HG03521 (cell line): ENCODE measurements at regions not wholly inside any gene's neighbourhood (a gene's known extent, or its start where the extent isn't known, plus 50 kb on each side); places are given as distances from the start of the nearest gene placed in this dataset.
"Not testable (repeated sequence)": the region's sequence is repeated elsewhere in the genome, so short reads cannot be mapped to it uniquely, and the experiment has no call there.

ENCODE experiments used
- ATAC-seq: cut with Tn5 transposase; IDR thresholded peaks from one replicate; pipeline ENCODE4 v1.9.1; 2021; ENCODE audit warnings: mild to moderate bottlenecking, moderate library complexity; ENCODE audit not compliant: unreplicated experiment

DNA sequence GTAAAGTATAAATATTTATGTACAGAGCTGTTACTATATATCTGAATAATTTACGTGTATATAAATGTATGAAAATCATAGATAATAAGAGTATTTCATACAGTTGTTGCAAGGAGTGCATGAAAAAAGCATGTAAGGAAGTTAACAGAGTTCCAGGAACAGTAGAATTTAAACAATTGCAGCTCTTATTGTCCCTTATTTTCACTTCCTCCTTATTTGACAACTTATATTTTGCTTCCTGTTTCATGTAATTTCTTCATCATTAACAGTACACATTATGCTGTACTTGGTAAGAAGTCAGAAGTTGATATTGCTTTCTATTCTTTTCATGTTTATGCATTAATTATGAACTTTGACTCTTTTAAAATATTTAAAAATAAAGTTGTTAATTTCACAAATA, 681.5 kb downstream of the LRRIQ3 start:
- ATAC-seq: no peak

DNA sequence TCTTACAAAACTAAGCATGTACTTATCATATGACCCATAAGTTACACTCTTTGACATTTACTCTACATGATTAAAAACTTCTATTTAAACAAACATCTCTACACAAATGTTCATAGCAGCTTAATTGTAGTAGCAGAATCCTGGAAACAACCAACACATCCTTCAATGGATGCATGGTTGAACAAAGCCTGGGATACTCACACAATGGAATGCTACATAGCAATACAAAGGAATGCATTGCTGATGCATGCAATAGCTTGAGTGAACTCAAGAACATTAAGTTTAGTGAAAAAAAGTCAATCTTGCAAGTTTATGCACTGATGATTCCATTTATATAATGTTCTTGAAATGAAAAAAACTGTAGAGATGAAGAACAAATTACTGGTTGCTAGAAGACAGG, 686.9 kb downstream of the LRRIQ3 start:
- no peak for ATAC-seq

DNA sequence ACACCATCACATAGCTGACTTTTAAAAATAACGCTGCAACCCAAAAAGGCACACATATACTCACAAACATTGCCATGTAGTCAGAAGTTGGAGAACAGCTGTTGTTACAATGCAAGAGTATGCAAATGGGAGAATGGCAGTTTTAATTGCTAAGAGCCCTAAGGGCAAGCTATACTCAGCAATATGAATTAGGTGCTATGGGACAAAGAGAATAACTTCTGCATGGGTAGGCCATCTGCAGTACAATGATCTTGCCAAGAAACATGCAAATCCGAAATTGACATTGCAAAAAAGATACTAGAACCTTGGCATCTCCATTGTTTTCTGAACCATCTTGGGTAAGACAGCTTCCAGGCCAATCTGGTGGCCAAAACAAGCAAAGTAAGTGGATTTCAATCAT, 697.8 kb downstream of the LRRIQ3 start:
- no peak for ATAC-seq

DNA sequence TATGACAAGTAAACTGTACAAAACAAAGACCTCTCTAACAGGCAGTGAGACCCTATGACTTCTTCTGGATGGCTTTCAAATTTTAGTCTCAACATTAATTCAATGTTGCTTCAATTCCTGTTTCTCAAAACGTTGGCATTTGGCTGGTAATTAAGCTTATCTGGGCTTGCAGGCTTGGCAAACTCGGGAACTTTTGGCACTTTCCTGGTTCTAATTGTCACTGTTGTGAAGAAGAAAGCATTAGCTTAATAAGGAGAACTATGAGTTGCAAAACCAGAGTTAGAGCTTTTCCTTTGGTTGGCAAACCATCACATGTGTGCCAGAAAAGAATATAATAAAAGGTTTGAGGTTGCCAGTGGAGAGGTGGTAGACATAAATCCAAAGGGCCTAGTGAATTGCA, 698.3 kb downstream of the LRRIQ3 start:
- no peak for ATAC-seq

DNA sequence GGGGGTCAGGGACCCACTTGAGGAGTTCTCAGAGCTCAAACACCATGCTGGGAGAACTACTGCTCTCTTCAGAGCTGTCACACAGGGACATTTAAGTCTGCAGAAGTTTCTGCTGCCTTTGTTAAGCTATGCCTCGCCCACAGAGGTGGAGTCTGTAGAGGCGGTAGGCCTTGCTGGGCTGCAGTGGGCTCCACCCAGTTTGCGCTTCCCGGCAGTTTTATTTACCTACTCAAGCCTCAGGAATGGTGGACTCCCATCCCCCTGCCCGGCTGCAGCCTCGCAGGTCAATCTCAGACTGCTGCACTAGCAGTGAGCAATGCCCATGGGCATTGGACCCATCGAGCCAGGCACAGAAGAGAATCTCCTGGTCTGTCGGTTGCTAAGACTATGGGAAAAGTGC, 706.4 kb downstream of the LRRIQ3 start:
- no peak for ATAC-seq

DNA sequence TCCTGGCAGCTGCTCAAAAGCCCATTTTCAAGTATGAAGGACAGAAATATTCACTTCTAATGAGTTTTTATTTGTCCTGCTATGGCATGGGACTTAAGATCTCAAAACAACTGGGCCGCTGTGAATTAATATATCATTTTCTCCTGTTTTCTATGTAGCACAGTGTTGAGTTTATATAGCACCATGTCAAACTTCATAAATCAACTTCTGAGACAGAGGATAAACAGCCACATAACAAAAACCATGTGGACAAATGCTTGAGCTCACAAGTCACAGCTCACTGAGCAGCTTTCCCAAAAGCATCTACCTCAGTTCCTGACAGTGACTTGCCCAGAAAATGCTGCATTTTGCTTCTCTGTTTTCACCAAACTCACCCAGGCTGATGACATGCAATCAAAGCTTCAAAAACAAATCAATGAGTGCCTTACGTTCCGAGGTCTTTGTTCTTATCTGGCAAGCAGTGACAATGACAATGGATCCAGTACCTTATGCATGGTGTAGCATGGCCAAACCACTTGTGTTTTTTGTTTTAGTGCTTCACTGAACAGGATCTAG, 722.6 kb downstream of the LRRIQ3 start:
- ATAC-seq: no peak

DNA sequence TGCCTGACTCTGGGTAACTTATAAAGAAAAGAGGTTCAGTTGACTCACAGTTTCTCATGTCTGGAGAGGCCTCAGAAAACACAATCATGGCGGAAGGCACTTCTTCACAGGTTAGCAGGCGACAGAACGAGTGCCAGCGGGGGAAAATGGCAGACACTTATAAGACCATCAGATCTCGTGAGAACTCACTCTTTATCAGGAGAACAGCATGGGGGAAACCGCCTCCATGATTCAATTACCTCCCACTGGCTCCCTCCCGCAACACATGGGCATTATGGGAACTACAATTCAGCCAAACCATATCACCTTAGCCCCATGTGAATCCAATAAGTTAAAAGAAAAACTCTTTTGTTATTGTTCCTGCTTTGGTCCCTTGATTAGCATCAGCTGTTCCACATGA, 725.2 kb downstream of the LRRIQ3 start:
- ATAC-seq: no peak

DNA sequence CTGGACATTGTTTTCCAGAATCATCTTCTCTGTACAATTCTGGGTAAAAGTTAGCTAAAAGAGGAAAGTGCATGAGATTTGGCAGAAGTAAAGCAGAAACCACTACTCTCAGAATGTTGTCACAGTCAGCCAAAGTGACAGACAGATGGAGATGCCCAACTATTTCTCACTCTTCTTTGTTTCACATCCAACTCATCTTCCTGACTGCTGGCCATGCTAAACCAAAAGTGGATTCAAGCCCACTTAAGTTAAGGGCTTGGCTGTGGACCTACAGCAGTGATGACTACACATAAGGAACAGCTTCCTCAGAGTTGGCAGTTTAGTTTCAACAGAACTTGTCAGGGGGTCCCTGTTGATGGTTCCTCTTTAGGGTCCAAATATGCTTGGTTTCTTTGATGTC, 730.2 kb downstream of the LRRIQ3 start:
- ATAC-seq: no peak

DNA sequence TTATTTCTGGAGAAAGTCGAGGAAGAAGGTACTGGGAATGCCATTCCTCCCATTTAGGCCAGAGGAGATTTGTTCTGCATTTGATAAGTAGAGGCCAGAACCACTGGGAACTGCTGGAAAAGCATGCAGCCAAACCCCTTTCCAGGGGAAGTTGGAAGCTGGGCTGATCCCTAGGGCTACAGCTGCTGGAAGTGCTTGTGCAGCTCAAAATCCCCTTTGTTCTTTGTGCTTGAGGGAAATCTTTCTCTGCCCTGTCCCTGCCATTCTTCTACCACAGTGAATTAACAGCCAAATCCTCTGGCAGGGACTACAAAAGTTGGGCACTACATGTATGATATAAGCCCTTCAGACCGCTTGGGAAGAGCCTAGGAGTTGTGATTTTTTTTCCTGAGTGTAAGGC, 734.1 kb downstream of the LRRIQ3 start:
- no peak for ATAC-seq

DNA sequence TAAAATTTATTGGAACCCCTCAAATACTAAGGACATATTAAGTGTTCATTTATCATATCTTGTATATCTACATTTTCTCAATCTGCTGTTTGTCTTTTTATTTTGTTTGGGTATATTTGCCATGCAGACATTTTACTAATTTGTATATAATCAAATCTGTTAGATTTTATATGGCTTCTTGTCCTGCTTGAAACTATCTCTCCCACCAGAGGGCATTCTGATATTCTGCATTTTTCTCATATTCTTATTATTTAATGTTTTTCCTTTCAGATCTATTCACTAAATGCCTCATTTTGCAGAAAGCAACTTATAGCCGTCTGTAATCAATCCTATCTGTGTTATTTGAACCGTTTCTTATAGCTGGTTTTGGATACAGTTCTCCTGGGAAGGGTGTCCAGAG, 745.5 kb downstream of the LRRIQ3 start:
- ATAC-seq: no peak

DNA sequence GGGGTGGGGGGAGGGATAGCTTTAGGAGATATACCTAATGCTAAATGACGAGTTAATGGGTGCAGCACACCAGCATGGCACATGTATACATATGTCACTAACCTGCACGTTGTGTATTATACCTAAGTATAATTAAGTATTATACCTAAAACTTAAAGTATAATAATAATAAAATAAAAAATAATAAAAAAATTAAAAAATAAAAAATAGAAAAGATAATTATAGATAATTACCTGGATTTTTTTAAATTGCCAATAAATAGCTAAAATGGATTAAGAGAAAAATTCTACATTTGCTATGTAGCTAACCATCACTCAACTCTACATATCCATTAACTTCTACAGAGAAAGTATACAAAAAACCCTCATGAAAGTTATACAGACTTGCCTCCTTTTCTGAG, 747.3 kb downstream of the LRRIQ3 start:
- ATAC-seq: not testable (repeated sequence)

DNA sequence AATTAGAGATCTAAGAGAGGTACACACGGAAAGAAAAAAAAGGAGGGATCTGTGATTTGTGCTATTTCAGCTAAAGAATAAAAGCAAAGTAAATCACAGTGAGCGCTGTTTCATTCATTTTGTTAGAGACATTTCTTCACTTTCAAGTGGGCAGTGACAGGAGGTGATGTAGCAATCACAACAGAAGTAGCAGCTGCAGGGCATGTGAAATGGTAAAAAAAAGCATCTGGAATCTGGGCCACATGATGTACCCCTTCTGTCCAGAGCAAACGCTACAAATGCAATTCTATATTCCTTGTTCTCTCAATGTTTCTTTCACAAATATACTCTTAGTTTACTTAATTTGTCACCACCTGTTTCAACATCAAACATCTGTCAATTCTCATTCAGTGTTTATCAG, 786.5 kb downstream of the LRRIQ3 start:
- no peak for ATAC-seq

DNA sequence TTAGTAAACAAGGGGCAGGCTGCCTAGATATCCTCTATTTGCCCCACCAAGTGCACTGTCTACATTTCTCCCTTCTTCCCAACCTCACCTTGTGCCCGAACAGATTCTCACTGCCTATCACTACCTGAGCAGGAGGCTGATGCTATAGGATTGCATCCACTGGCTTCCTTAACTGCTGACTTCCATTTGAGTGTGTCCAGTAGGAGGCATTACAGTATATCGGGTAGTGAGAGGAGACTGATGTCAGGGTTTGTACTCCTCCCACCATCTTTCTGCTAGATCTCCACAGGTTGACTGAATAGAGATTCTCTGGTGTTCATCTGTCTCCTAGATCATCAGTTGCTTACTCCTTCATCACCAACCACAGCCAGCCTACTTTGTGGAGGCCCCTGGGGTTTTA, 796.3 kb downstream of the LRRIQ3 start:
- ATAC-seq: no peak

DNA sequence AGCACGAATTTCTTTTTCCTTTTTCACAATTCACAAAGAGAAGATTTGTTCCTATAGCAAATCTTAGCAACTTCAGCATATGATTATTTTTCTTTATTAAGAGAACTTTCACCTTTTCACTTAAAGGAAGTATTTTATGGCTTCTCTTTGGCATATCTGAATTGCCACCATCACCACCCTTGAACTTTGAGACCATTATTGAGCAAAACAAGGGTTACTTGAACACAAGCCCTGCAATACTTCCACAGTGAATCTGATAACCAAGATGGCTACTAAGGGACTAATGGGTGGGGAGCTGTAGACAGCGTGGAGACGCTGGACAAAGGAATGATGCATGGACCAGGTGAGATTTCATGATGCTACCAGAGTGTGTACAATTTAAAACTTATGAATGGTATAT, 815.0 kb downstream of the LRRIQ3 start:
- ATAC-seq: no peak

DNA sequence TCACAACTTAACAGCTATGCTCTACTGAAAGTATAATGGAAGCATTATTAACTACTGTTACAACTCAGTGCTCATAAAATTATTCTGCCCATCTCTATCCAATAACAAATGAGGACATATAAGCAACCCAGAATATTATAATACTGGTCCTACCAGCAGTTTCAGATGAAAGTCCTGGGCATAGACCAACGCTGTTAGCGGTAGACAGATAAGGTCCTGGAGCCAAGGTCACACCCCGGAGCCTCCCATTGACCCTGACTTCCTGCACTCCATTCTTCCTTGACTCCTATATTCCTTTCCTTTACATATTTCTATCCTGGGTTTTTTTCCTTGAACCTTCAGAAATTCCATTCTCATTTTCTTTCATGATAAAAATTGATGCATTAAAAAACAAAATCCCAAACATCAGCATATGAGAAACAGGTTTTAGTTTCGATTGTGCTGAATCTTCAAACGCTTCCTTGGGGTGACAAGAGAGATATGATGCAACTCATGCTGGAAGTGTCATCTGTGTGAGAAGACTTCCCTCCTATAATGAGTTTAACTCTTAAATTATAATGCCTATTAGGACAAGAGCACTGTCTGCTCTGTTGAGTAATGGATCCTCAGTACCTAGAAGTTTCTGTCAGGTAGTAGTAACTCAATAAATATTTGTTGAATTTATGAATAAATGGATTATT, 831.1 kb downstream of the LRRIQ3 start:
- no peak for ATAC-seq

DNA sequence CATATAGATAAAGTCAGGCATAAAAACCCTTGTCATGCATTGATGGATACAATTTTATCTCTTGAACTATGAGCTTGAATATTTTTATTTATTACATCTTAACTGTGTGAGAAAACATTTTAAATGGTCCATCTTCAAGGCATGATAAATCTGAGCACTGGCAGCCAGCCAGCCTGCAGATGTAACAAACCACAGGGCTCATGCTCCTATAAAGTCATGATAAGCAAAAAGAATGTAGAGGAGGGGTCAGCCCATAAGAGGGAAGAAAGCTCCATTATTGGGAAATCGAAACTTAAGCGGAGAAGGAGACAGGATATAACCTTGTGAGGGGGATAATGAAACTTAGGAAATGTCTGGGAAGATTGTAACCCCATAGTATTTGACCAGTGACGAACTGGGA, 839.0 kb downstream of the LRRIQ3 start:
- no peak for ATAC-seq

DNA sequence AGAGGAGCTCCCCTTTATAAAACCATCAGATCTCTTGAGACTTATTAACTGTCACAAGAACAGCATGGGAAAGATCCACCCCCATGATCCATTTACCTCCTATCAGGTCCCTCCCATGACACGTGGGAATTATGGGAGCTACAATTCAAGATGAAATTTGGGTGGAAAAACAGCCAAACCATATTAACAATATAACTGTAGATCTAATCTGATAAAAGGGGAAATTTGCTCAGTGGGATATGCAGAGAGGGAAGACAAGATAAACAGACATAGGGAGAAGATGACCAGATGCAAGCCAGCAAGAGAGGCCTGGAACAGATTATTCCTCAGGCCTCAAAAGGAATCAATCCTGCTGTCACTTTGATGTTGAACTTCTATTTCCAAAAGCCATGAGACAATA, 841.5 kb downstream of the LRRIQ3 start:
- ATAC-seq: no peak

DNA sequence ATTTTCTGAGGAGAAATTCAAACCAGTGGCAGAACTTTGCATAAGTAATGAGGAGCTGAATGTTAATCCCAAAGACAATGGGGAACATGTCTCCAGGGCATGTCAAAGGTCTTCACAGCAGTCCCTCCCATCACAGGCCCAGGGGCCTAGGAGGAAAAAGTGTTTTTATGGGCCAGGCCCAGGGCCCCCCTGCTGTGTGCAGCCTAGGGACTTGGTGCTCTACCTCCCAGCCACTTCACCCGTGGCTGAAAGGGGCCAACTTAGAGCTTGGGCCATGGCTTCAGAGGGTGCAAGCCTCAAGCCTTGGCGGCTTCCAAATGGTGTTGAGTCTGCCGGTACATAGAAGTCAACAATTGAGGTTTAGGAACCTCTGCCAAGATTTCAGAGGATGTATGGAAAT, 854.0 kb downstream of the LRRIQ3 start:
- no peak for ATAC-seq

DNA sequence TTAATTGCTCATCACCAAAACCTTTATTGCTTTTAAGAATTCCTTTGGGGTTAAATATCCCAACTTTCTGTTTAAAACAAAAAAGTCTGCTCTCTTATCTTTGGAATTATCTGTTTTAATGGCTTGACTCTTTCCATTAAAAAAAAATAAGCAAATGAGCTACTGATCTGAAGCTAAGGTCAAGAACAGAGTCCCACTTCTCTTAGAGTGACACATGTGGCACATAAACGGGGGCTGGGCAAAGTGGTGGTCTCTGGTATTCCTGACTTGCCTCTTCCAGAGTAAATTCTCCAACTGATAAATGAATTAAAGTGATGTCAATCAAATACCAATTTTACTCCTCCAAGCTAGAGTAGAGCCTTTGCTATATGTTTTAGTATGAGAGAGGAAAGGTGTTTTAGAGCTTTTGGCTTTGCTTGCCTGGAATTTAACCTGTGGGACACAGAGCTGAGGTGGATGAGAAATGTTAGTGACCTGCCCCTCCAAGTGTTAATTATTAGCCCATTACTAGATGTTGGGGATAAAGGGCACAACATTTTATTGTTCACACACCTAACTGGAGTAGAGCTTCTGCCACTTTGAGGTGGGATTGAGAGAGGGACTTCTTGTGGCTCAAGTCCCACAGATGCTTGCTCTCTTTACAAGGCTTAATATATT, 864.0 kb downstream of the LRRIQ3 start:
- no peak for ATAC-seq

DNA sequence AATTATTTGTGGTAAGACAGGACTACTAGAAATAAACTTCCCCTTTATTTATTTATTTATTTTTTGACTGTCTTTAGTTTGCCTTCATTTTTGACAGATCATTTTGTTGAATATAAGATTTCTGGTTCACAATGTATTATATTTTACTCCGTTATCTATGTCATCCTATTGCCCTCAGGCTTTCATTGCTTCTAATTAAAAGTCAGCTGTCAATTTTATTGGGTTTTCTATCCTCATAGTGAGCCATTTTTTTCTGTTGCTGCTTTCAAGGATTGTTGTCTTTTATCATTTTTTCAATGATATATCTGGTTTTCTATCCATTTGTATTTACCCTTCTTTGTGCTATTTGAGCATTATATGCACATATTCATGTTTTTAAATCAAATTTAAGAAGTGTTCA, 866.2 kb downstream of the LRRIQ3 start:
- ATAC-seq: no peak

DNA sequence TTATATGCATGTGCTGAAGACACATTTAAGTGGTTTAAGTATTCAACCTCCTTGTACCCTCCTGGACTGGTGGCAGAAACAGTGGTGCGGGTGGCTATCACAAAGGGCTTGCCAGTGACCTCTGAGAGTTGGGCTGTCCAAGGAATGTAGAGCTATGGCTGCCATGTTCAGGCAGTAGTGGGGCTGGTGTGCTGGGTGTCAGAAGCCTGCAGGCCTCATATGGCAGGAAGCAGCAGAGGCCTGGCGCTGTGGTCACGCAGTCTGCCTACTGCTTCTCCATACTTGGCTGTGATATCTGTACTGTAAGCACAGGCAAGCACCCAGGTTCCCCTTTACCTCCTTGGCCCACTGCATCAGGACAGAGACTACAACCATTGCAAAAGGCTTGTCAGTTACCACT, 870.0 kb downstream of the LRRIQ3 start:
- no peak for ATAC-seq

DNA sequence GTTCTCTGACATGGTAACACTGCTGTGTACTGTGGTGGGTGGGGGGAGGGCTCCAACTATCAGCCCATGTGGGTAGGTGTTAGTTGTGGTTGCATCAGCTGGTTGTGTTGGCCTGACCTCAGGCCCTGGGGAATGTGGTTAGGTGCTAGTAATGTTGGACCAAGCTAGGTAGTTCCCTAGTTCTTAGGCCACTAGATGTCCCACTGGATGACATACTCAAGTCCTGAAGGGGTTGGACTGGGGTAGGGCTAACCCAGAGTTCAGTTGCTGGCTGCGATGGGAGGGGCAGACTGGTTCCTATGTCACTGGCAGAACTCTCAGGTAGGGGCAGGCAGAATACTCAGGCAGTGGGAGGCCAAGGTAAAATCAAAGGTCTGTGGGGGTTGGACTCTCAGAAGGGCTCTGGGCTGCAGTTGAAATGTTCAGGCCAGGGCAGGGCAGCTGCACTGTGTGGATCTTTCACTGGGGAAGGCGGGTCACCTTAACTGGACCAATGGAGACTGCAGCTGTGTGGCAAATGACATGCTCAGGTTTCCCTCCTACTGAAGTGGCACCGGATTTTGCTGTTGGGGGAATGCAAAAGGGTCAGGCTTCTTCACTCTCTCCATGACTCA, 870.7 kb downstream of the LRRIQ3 start:
- ATAC-seq: no peak
